Stimulated activated CD8-positive, alpha-beta memory T cell treated with anti-CD3 and anti-CD28 coated beads, Interleukin-4, amount 100 ng/mL, for 1 hour (primary cell): ENCODE measurements at regions not wholly inside any gene's neighbourhood (a gene's known extent, or its start where the extent isn't known, plus 50 kb on each side); places are given as distances from the start of the nearest gene placed in this dataset.

Experiments used
- DNase-seq, 2 donors: peaks; one replicate each; pipeline ENCODE4 v3.0.0-alpha.2; 2020; ENCODE audit warnings: low read depth in 2 of 2, low spot score in 1 of 2

DNA sequence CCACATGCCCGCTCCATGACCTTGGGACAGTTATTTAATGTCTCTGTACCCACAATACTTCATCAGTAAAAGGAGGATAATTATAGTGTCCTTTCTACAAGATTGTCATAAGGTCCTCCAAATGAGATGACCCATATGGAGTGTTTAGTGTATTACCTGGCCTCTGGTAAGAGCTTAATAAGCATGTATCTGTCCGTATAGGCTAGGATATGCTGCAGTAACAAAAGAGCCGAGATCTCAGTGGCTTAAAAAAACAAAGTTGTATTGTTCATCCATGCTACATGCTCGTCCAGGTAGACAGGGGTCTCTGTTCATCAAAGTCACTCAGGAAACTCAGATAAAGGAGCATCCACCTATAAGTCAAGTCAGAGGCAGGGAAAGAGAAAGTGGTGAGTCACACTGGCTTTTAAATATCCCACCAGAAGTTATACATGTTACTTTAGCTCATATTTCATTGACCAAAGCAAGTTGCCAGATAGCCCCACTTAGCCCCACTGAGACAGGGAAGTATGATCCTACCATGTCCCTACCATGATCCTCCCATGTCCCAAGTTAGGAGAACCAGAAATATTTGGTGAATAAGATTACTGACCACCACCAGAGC is 53.0 kb upstream of the KAZN start:
- DNase-seq: no peak

- no peak for DNase-seq
Observed at GRCh38 chr1:14546416-14546815, 52.1 kb upstream of the KAZN start.
